ENCODE measurements at regions not wholly inside any gene's neighbourhood (a gene's known extent, or its start where the extent isn't known, plus 50 kb on each side); places are given as distances from the start of the nearest gene placed in this dataset.

DNA sequence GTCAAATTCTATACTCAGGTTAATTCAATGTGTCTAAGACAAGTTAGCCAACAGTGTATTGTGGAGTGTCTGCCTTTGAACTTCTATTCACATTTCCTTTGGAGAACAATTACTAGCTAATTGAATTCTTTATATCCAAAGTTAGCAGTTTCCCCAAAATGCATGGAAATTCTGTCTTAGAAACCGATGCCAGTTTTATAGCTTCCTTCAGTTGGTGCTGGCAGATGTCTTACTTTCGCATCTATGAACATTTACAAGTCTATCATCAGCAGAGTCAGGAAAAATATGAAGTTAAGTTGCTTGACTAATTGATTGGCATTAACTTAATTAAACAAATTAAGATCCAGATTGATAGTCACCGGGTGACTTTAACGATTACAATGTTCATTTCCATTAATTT is 527.6 kb upstream of the CDH18 start:
- TF ChIP-seq, protein P1, sequence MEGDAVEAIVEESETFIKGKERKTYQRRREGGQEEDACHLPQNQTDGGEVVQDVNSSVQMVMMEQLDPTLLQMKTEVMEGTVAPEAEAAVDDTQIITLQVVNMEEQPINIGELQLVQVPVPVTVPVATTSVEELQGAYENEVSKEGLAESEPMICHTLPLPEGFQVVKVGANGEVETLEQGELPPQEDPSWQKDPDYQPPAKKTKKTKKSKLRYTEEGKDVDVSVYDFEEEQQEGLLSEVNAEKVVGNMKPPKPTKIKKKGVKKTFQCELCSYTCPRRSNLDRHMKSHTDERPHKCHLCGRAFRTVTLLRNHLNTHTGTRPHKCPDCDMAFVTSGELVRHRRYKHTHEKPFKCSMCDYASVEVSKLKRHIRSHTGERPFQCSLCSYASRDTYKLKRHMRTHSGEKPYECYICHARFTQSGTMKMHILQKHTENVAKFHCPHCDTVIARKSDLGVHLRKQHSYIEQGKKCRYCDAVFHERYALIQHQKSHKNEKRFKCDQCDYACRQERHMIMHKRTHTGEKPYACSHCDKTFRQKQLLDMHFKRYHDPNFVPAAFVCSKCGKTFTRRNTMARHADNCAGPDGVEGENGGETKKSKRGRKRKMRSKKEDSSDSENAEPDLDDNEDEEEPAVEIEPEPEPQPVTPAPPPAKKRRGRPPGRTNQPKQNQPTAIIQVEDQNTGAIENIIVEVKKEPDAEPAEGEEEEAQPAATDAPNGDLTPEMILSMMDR (IDR thresholded peaks at IDR 0.05) = no peak
- TF ChIP-seq EZH2phosphoT487 (IDR thresholded peaks at IDR 0.05) (no peak), EZH2 (IDR thresholded peaks at IDR 0.05) (no peak)

All from neural progenitor cell (in vitro differentiated cells).